Pancreas (tissue), 10 donors: ENCODE measurements at regions not wholly inside any gene's neighbourhood (a gene's known extent, or its start where the extent isn't known, plus 50 kb on each side); places are given as distances from the start of the nearest gene placed in this dataset.

Source experiments
- ATAC-seq, 4 donors: fragments of 200-7000 bp; cut with Tn5 transposase; one replicate each; pipeline versions ENCODE4 v1.8.0 to v1.9.1; 2020; ENCODE audit warnings: mild to moderate bottlenecking in 4 of 4, moderate library complexity in 4 of 4
- DNase-seq, 6 donors: peaks; one replicate each; pipeline ENCODE4 v3.0.0-alpha.2; 2020
- FAIRE-seq: peaks from 2 replicates; lab custom pipeline; 2012; peaks lifted over from hg19 to GRCh38; lab: Jason Lieb, UNC
- H3K27ac ChIP-seq, 4 donors: fragments of 200-600 bp; sonication (generic); 1 replicate in 3 of 4; 2 replicates in 1 of 4; pipeline versions ENCODE4 v1.5.0 to v1.8.0; 2020
- H3K27me3 ChIP-seq, 4 donors: fragments of 200-600 bp; one replicate each; pipeline ENCODE4 v1.8.0; 2021
- H3K36me3 ChIP-seq, 3 donors: fragments of 200-600 bp; sonication (generic) in 1 of 3; one replicate each; pipeline versions ENCODE4 v1.5.0 to v1.8.0; 2020 to 2021
- H3K4me1 ChIP-seq, 3 donors: fragments of 200-600 bp; one replicate each; pipeline ENCODE4 v1.8.0; 2021
- H3K4me3 ChIP-seq, 4 donors: fragments of 200-600 bp; sonication (generic) in 2 of 4; one replicate each; pipeline versions ENCODE4 v1.5.0 to v1.8.0; 2020 to 2021
- H3K9me3 ChIP-seq, 4 donors: fragments of 200-600 bp; one replicate each; pipeline ENCODE4 v1.8.0; 2021
- CTCF ChIP-seq, 4 donors: fragments of 200-600 bp; sonication (generic) in 3 of 4; IDR thresholded peaks; one replicate each; pipeline versions ENCODE4 v1.5.0 to v1.8.0; 2021; ENCODE audit warnings: antibody characterized with exemption in 4 of 4
- WGBS, 2 donors: extraction: QIAGEN DNeasy Blood & Tissue Kit; methylation state at CpG; one replicate each; pipeline ENCODE4 v1.1.7; 2013; 5-methylcytosine and 5-hydroxymethylcytosine counted together
- intact Hi-C, 3 donors: fragments of 100-400 bp; cut with DNase I; formaldehyde crosslinking; loops; one replicate each; pipeline versions ENCODE4 v1.11.1 to v1.14.2; 2022
- donor health status: healthy with polysubstance abuse.
- donor health status: DM: no; HTN: no; CAD: no; lungs with moderate emphysema.
- donor health status: DM: no; HTN: no; CAD: no.
- donor health status: control.
- donor health status: control.
- donor health status: Bipolar disorder and iron deficiency.
- donor health status: DM: yes; HTN: yes; CAD: no.
- donor health status: DM: no; HTN: no; CAD: no.
- donor health status: DM: no; HTN: no; CAD: no.
- donor health status: DM: yes; HTN: yes; CAD: no.

GRCh38 chr5:106648401-106648800 lies 1022.3 kb downstream of the EFNA5 start:
- no peaks in the 10 kb centered on the region for H3K9me3 ChIP-seq
- ATAC-seq: no peak
- no peak overlapping the region for H3K4me3 ChIP-seq
- no peak for DNase-seq
- no peak overlapping the region for H3K27ac ChIP-seq
- no peaks in the 10 kb centered on the region for H3K4me1 ChIP-seq
- H3K36me3 ChIP-seq: no peaks in the 10 kb centered on the region
- WGBS, 2 donors: 88 to 89% methylated on average over 2 of the region's 2 CpGs
- FAIRE-seq: no peak
- H3K27me3 ChIP-seq: no peaks in the 10 kb centered on the region
- intact Hi-C loops: no loop called here
- TF ChIP-seq CTCF (IDR thresholded peaks at IDR 0.05): no peak

DNA sequence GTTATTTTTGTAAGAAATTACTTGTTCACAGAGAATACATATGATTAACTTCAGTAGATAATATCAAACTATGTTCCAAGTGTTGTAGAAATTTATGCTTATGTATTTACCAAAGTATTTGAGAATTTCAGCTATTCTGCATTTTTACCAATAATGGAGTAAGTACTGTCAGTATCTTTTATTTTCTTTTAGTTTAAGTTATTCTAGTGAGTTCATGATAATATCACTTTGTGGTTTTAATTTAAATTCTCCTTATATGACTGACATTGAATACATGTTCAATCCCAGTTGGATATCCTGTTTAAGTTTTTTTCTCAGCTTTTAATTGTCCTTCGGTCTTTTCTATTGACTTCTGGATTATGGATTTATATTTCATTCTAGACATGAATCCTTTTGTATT lies 1024.6 kb downstream of the EFNA5 start:
- ATAC-seq: no peak

DNA sequence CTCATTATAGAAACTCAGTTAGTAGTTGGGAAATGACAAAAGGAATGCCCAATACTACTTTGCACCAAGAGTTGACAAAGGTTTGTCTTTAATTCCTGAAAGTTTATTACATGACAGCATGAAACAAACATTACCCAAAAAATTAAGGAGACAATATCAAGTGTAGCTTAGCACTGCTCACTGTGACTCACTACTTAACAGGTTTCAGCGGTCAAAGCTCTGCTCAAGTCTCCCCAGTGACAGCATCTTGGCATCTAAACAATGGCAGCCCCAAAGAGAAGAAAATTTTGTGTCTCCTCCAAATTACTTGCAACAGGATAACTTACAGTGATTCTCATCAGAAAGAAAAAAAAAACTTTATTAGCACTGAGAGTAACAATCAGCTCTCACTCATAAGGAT lies 1030.2 kb downstream of the EFNA5 start:
- FAIRE-seq (no peak), ATAC-seq (no peak), DNase-seq (no peak)
- no peak for TF ChIP-seq CTCF (IDR thresholded peaks at IDR 0.05)
- H3K27me3 ChIP-seq: no peaks in the 10 kb centered on the region
- no peak overlapping the region for H3K4me3 ChIP-seq
- no peaks in the 10 kb centered on the region for H3K36me3 ChIP-seq
- intact Hi-C loops: no loop called here
- no peaks in the 10 kb centered on the region for H3K9me3 ChIP-seq
- no peaks in the 10 kb centered on the region for H3K4me1 ChIP-seq
- WGBS, 2 donors: 76 to 93% methylated on average over 1 of the region's 1 CpG
- no peak overlapping the region for H3K27ac ChIP-seq

More for the DNA sequence above, 1024.6 kb downstream of the EFNA5 start:
- H3K27me3 ChIP-seq: no peaks in the 10 kb centered on the region
- H3K4me1 ChIP-seq: no peaks in the 10 kb centered on the region
- no peaks in the 10 kb centered on the region for H3K9me3 ChIP-seq
- no peak for DNase-seq
- no peak overlapping the region for H3K27ac ChIP-seq
- TF ChIP-seq CTCF (IDR thresholded peaks at IDR 0.05): no peak
- H3K36me3 ChIP-seq: no peaks in the 10 kb centered on the region
- WGBS, 2 donors: 84 to 94% methylated on average over 1 of the region's 1 CpG
- no peak overlapping the region for H3K4me3 ChIP-seq
- no peak for FAIRE-seq
- intact Hi-C loops: no loop called here

- 35 to 45% methylated on average over 2 of the region's 2 CpGs for WGBS, 2 donors
- FAIRE-seq: no peak
- intact Hi-C loops: no loop called here
These were observed 1031.2 kb downstream of the EFNA5 start for GRCh38 chr5:106639488-106639887.

DNA sequence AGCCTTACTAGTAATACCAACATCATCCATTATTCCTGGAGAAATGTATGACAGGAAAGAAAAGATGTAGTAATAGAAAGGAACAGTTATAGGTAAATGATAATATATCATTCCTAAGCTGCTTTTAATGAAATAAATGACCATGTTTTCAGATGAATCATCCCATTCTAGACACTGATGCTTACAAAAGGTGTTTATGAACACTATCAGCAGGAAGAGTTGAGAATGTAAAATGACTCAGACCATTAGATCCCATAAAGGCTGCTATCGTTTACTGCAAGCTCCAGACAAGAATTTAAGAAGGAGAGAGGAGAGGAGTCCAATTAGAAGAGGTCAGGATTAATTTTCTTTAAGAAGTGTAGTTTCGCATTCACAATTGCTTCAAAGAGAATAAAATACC lies 1033.5 kb downstream of the EFNA5 start:
- Histone ChIP-seq H3K9me3 (no peaks in the 10 kb centered on the region), H3K4me1 (no peaks in the 10 kb centered on the region), H3K27me3 (no peaks in the 10 kb centered on the region), H3K27ac (no peak overlapping the region), H3K4me3 (no peak overlapping the region), H3K36me3 (no peaks in the 10 kb centered on the region)
- no peak for FAIRE-seq
- intact Hi-C loops: no loop called here
- 66 to 78% methylated on average over 2 of the region's 2 CpGs for WGBS, 2 donors
- no peak for TF ChIP-seq CTCF (IDR thresholded peaks at IDR 0.05)
- DNase-seq: no peak
- no peak for ATAC-seq

More at GRCh38 chr5:106639488-106639887, 1031.2 kb downstream of the EFNA5 start:
- no peaks in the 10 kb centered on the region for H3K27me3 ChIP-seq
- no peak overlapping the region for H3K4me3 ChIP-seq
- no peak for TF ChIP-seq CTCF (IDR thresholded peaks at IDR 0.05)
- no peaks in the 10 kb centered on the region for H3K9me3 ChIP-seq
- no peak for ATAC-seq
- DNase-seq: no peak
- H3K36me3 ChIP-seq: no peaks in the 10 kb centered on the region
- no peak overlapping the region for H3K27ac ChIP-seq
- H3K4me1 ChIP-seq: no peaks in the 10 kb centered on the region
